Astrocyte (in vitro differentiated cells and primary cell): ENCODE measurements at regions not wholly inside any gene's neighbourhood (a gene's known extent, or its start where the extent isn't known, plus 50 kb on each side); places are given as distances from the start of the nearest gene placed in this dataset.

ENCODE experiments used
- DNase-seq: peaks from one replicate; pipeline ENCODE4 v3.0.0-alpha.2; 2010; ENCODE audit warnings: low read depth
- FAIRE-seq: peaks from 2 replicates; lab custom pipeline; 2011; peaks lifted over from hg19 to GRCh38; lab: Jason Lieb, UNC
- H2AFZ ChIP-seq: 2 replicates; pipeline ENCODE4 v1.6.0; 2012; ENCODE audit warnings: low read depth, low read length, inconsistent platforms
- H3K27ac ChIP-seq: 2 replicates; pipeline ENCODE4 v1.5.1; 2011; ENCODE audit warnings: low read depth, low read length, inconsistent platforms
- H3K27me3 ChIP-seq: 2 replicates; pipeline ENCODE4 v1.6.0; 2011; ENCODE audit warnings: low read length, inconsistent platforms; ENCODE audit not compliant: insufficient read depth
- H3K36me3 ChIP-seq: 2 replicates; pipeline ENCODE4 v1.5.1; 2011; ENCODE audit warnings: low read length, inconsistent platforms; ENCODE audit not compliant: insufficient read depth
- H3K4me1 ChIP-seq: 2 replicates; pipeline ENCODE4 v1.5.1; 2011; ENCODE audit warnings: low read length, inconsistent platforms; ENCODE audit not compliant: insufficient read depth
- H3K4me2 ChIP-seq: 2 replicates; pipeline ENCODE4 v1.6.0; 2012; ENCODE audit warnings: low read length, inconsistent platforms
- H3K4me3 ChIP-seq: 2 replicates; pipeline ENCODE4 v1.5.1; 2011; ENCODE audit warnings: low read depth, mild to moderate bottlenecking, low read length, inconsistent platforms; ENCODE audit not compliant: insufficient read depth
- H3K79me2 ChIP-seq: 2 replicates; pipeline ENCODE4 v1.6.0; 2012; ENCODE audit warnings: mild to moderate bottlenecking, low read length, inconsistent platforms; ENCODE audit not compliant: insufficient read depth
- H3K9ac ChIP-seq: 2 replicates; pipeline ENCODE4 v1.6.0; 2012; ENCODE audit warnings: mild to moderate bottlenecking, low read length, inconsistent platforms
- H3K9me3 ChIP-seq: 2 replicates; pipeline ENCODE4 v1.5.1; 2012; ENCODE audit warnings: low read depth, mild to moderate bottlenecking, low read length, inconsistent platforms; ENCODE audit not compliant: insufficient read depth
- H4K20me1 ChIP-seq: 2 replicates; pipeline ENCODE4 v1.6.0; 2012; ENCODE audit warnings: low read length, inconsistent platforms; ENCODE audit not compliant: insufficient read depth
- H3K27ac Mint-ChIP-seq: one replicate; pipeline ENCODE4 v1.8.0; 2021; ENCODE audit warnings: mild to moderate bottlenecking, mixed read lengths; ENCODE audit not compliant: unreplicated experiment
- H3K27me3 Mint-ChIP-seq: one replicate; pipeline ENCODE4 v1.8.0; 2021; ENCODE audit warnings: low read depth, mixed read lengths; ENCODE audit not compliant: unreplicated experiment
- H3K36me3 Mint-ChIP-seq: one replicate; pipeline ENCODE4 v1.8.0; 2021; ENCODE audit warnings: low read depth, mixed read lengths; ENCODE audit not compliant: unreplicated experiment
- H3K4me1 Mint-ChIP-seq: one replicate; pipeline ENCODE4 v1.8.0; 2021; ENCODE audit warnings: low read depth, mixed read lengths; ENCODE audit not compliant: unreplicated experiment
- H3K4me3 Mint-ChIP-seq: one replicate; pipeline ENCODE4 v1.8.0; 2021; ENCODE audit warnings: mild to moderate bottlenecking, moderate library complexity, mixed read lengths; ENCODE audit not compliant: unreplicated experiment
- H3K9me3 Mint-ChIP-seq: one replicate; pipeline ENCODE4 v1.8.0; 2021; ENCODE audit warnings: mild to moderate bottlenecking, mixed read lengths; ENCODE audit not compliant: unreplicated experiment
- EZH2 ChIP-seq: IDR thresholded peaks from 2 replicates; pipeline ENCODE4 v1.6.1; 2012; ENCODE audit warnings: mild to moderate bottlenecking, low read length, inconsistent platforms; ENCODE audit not compliant: insufficient read depth
- TF ChIP-seq, protein P1 (sequence below): IDR thresholded peaks from 2 replicates; pipeline ENCODE4 v1.5.1; 2011; ENCODE audit warnings: low read depth, mild to moderate bottlenecking, inconsistent platforms, low read length, moderate library complexity; ENCODE audit not compliant: insufficient read depth

DNA sequence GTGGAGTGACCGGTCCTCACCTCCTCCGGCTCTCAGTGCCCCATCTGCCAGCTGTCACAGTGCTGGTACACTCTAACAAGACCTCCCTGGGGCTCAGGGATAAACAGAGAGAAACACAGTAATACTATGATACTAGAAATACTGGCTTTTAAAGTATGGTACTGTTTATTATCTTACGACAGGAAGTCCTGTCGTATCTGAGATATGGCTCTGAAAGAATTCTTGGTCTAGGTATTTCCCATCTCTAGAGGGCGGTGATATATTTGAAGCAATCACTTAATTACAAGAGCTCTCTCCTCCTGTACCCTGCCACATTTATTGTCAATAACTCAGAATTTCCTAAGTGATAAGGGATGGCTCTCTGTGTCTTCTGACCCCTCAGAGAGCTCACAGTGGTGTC is 119.1 kb downstream of the RRM1 start:
- Mint-ChIP-seq H3K4me3 (no peak overlapping the region), H3K36me3 (no peaks in the 10 kb centered on the region), H3K4me1 (no peaks in the 10 kb centered on the region), H3K27me3 (peaks cover 29% of the 10 kb centered on the region), H3K9me3 (peaks cover 2% of the 10 kb centered on the region), H3K27ac (no peak overlapping the region)
- no peaks in the 10 kb centered on the region for H3K9me3 ChIP-seq
- no peaks in the 10 kb centered on the region for H3K79me2 ChIP-seq
- H3K4me3 ChIP-seq = no peak overlapping the region
- H4K20me1 ChIP-seq = no peaks in the 10 kb centered on the region
- no peaks in the 10 kb centered on the region for H3K36me3 ChIP-seq
- H3K9ac ChIP-seq = no peak overlapping the region
- no peak overlapping the region for H2AFZ ChIP-seq
- H3K4me2 ChIP-seq = no peak overlapping the region
- H3K27me3 ChIP-seq = peaks cover 13% of the 10 kb centered on the region
- no peak for FAIRE-seq
- DNase-seq = no peak
- no peaks in the 10 kb centered on the region for H3K4me1 ChIP-seq
- H3K27ac ChIP-seq = no peak overlapping the region
- no peak for TF ChIP-seq EZH2
- TF ChIP-seq, protein P1, sequence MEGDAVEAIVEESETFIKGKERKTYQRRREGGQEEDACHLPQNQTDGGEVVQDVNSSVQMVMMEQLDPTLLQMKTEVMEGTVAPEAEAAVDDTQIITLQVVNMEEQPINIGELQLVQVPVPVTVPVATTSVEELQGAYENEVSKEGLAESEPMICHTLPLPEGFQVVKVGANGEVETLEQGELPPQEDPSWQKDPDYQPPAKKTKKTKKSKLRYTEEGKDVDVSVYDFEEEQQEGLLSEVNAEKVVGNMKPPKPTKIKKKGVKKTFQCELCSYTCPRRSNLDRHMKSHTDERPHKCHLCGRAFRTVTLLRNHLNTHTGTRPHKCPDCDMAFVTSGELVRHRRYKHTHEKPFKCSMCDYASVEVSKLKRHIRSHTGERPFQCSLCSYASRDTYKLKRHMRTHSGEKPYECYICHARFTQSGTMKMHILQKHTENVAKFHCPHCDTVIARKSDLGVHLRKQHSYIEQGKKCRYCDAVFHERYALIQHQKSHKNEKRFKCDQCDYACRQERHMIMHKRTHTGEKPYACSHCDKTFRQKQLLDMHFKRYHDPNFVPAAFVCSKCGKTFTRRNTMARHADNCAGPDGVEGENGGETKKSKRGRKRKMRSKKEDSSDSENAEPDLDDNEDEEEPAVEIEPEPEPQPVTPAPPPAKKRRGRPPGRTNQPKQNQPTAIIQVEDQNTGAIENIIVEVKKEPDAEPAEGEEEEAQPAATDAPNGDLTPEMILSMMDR = no peak

DNA sequence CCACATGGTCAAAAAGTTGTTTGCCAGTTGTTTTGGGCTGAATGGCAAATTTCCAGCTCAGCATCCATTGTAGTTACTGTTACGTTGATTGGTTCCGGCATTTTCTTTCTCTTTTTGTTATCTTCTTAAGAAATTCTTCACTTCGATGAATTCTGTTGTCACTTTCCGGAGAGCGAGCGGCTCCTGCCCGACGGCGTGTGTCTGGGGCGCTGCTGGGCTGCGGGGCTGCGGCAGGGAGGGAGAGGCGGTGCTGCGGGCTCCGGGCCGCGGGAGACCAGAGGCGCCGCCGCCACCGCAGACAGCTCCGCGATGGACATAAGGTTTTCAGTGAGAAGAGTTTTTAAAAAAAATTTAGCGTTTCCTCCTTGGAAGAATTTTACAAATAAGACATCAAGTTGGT is 117.4 kb downstream of the RRM1 start:
- no peak overlapping the region for H2AFZ ChIP-seq
- Mint-ChIP-seq H3K4me1 (no peaks in the 10 kb centered on the region), H3K36me3 (no peaks in the 10 kb centered on the region), H3K9me3 (peaks cover 2% of the 10 kb centered on the region), H3K27me3 (peaks cover 29% of the 10 kb centered on the region), H3K4me3 (no peak overlapping the region), H3K27ac (no peak overlapping the region)
- no peak overlapping the region for H3K27ac ChIP-seq
- FAIRE-seq (no peak), DNase-seq (no peak)
- peak overlapping the region; percentile 17 for H3K4me2 ChIP-seq
- no peaks in the 10 kb centered on the region for H3K79me2 ChIP-seq
- no peaks in the 10 kb centered on the region for H4K20me1 ChIP-seq
- no peak overlapping the region for H3K9ac ChIP-seq
- no peaks in the 10 kb centered on the region for H3K9me3 ChIP-seq
- no peaks in the 10 kb centered on the region for H3K36me3 ChIP-seq
- H3K4me1 ChIP-seq = no peaks in the 10 kb centered on the region
- no peak overlapping the region for H3K4me3 ChIP-seq
- peaks cover 13% of the 10 kb centered on the region for H3K27me3 ChIP-seq
- no peak for TF ChIP-seq EZH2
- TF ChIP-seq, protein P1 = no peak

DNA sequence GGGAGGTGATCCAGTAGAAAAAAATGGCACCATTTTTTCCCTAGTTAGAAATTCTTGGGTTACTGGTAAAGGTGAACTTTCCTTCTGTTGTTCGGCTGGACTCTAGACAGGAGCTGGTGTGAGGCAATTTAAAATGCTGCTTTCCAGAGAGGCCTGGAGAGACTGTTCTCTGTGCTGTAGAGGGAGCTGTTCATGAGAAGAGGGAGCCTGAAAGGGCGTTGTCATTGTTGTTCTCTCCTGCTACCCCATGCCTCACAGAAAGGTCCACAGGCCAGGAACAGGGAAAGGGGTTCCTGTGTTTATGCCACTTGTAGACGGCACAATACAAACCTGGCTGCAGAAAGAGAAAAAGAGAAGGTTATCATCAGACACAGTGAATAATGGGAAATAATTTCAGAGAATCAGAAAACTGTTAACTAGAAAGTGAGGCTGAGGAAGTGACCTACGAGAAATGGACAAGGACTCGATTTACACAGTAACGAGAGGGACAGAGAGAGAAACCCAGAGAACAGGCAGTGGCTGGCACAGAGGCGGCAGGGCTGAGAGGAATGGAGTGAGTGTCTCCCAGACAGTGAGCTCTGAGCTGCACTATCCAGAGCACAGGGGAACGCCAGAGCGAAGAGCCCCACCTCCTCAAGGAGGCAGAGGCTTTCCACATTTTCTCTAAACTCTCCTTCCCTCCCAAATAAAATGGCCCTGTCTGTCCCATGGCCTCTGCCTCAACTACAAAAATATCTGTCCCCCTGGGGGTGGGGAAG is 109.2 kb downstream of the RRM1 start:
- H3K79me2 ChIP-seq = no peaks in the 10 kb centered on the region
- H3K4me3 ChIP-seq = no peak overlapping the region
- FAIRE-seq (no peak), DNase-seq (no peak)
- H3K27me3 ChIP-seq = no peaks in the 10 kb centered on the region
- H4K20me1 ChIP-seq = no peaks in the 10 kb centered on the region
- no peak overlapping the region for H3K27ac Mint-ChIP-seq
- H3K27me3 Mint-ChIP-seq = peaks cover 3% of the 10 kb centered on the region
- TF ChIP-seq EZH2 = no peak
- TF ChIP-seq, protein P1 = no peak
- H3K36me3 Mint-ChIP-seq = no peaks in the 10 kb centered on the region
- no peak overlapping the region for H2AFZ ChIP-seq
- H3K4me1 Mint-ChIP-seq = peaks cover 5% of the 10 kb centered on the region
- H3K36me3 ChIP-seq = no peaks in the 10 kb centered on the region
- no peak overlapping the region for H3K4me2 ChIP-seq
- no peak overlapping the region for H3K4me3 Mint-ChIP-seq
- no peak overlapping the region for H3K27ac ChIP-seq
- H3K9me3 Mint-ChIP-seq = peaks cover 2% of the 10 kb centered on the region
- no peaks in the 10 kb centered on the region for H3K9me3 ChIP-seq
- H3K4me1 ChIP-seq = no peaks in the 10 kb centered on the region
- H3K9ac ChIP-seq = no peak overlapping the region
